GM18870 (cell line): ENCODE measurements at regions not wholly inside any gene's neighbourhood (a gene's known extent, or its start where the extent isn't known, plus 50 kb on each side); places are given as distances from the start of the nearest gene placed in this dataset.

Source experiments
- ATAC-seq: cut with Tn5 transposase; IDR thresholded peaks from one replicate; pipeline ENCODE4 v1.9.1; 2021; ENCODE audit warnings: moderate library complexity; ENCODE audit not compliant: unreplicated experiment

DNA sequence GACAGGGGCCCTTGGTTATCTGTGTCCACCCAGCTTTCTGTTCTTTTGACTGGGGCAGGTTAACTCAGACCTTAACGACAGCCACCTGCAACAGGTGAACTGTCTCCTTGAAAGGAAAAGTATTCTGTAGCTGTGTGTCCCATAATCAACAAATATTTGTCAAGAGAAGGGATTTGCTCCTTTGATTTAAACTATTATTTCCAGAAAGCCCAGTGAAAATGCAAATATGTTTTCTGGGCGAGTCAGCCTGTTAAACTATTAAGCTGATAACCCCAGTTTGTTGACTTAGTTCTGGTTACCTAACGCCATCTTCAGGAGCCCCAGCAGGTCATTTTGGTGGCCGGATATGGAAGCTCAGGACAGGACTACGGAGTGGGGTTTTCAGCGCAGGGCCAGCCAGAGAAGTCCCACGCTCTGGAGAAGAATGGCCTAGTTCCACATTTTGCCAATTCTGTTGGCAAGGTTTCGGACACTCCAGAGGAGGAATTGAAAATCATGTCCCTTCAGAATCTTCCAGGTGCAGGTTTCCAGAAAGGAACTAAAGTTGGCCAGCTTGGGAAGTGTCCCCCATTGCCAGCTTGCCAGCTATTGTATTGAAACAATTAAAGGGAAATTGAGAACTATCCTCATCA is 54.5 kb downstream of the ADRA2A start:
- ATAC-seq, result no peak

- ATAC-seq, result no peak
These were observed 60.2 kb downstream of the ADRA2A start for GRCh38 chr10:111137007-111137406.

DNA sequence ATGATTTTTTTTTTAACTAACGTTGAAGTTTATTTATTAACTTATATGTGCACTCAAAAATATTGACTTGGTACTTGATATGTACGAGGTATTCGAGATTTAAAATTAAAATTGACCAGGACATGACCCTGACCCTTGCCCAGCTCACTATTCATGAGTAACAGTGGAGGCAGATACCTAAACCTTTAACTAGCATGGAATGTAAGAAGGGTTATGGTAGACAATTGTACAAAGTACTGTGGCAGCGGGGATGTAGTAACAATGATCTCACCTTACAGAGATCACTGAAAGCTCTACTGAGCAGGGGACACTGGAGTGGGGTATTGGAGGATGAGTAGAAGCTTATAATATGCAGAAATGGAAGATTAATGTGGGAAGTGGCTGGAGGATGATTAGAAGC is 60.8 kb downstream of the ADRA2A start:
- ATAC-seq, result no peak

GRCh38 chr10:111138544-111138943 is 61.7 kb downstream of the ADRA2A start:
- ATAC-seq, result no peak

DNA sequence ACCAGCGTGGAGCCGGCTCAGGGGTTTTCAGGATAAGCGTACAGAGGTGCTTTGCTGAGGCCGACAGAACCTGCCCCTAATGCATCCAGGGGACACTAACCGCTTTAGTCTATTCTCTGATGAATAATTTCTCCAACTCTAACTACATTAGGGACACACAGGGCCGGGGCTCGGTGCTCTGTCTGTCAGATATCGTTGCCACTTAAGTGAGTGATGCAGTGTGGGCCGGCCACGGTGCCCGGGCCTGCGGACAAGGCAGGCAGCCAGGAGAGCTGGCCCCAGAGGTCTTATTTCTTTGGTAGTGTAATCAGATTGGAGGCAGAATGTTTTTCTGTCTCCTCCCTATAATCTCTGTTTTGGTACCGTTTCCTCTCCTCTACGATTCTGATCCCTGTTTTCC is 62.7 kb downstream of the ADRA2A start:
- ATAC-seq, result no peak

GRCh38 chr10:111142092-111142768 is 65.4 kb downstream of the ADRA2A start:
- ATAC-seq, result no peak

DNA sequence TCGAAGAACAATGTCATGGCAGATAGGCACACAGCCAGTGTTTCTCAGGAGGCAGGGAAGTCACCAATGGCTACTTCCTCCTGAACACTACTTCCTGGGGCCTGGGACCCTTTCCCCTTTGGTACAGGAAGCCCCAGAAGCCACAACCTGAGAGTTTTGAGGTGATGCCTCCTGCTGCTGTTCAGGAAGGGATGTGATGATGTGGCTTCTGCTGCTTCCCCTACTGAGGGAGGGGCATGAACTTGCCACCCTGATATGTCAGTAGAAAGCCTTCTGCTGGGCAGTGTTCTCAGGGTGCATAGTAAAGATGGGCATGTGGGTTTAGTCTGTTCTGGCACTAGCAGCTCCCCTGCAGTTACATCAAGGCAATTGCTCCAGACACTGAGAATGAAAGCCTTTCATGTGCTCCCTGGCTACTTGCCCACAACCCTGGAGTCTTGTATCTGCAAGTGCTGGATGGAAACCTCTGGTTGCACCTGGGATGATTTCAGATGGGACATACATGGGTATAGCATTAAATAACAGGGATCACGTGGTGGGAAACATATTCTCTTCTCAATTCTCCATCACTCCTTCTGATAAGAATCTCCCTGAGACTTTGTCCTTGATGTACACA is 69.3 kb downstream of the ADRA2A start:
- no peak for ATAC-seq

- ATAC-seq, result no peak
These were observed 71.2 kb downstream of the ADRA2A start for GRCh38 chr10:111148025-111148424.

GRCh38 chr10:111148440-111148839 is 71.6 kb downstream of the ADRA2A start:
- no peak for ATAC-seq

GRCh38 chr10:111150691-111151090 is 73.9 kb downstream of the ADRA2A start:
- no peak for ATAC-seq

DNA sequence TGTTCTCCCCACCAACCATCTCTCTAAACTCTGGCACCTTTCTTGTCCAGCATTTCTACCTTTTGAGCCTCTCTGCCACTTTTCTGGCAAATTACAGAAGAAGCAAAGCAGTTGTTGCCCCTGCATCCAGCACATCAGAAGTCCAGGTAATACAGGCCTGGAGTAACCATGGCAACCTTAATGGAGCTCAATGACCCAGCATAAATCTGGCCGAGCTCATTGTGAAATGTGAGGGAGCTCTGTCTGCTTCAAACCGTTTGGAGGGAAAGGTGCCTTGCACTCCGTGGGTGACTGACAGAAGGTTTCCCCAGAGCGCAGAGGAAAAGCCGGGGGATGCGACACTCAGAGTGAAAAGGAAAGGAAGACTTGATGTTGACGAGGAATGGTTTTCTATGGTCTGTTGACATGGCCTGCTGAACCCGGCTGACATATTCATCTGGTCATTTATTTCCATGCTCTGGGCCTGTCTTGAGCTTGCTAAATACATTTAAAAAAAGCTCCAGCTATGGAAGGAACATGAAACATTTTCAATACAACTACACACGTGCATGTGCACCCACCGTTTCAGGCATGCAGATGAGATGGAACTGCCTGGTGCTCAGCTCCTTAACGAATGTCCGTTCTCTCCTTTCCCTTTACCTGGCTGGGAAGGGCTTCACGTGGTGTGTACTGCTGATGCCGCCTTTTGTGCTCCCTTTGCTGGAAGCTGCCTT is 74.9 kb downstream of the ADRA2A start:
- no peak for ATAC-seq

- ATAC-seq, result no peak
These were observed 79.9 kb downstream of the ADRA2A start for GRCh38 chr10:111156754-111157153.

GRCh38 chr10:111158595-111158994 is 81.8 kb downstream of the ADRA2A start:
- no peak for ATAC-seq

DNA sequence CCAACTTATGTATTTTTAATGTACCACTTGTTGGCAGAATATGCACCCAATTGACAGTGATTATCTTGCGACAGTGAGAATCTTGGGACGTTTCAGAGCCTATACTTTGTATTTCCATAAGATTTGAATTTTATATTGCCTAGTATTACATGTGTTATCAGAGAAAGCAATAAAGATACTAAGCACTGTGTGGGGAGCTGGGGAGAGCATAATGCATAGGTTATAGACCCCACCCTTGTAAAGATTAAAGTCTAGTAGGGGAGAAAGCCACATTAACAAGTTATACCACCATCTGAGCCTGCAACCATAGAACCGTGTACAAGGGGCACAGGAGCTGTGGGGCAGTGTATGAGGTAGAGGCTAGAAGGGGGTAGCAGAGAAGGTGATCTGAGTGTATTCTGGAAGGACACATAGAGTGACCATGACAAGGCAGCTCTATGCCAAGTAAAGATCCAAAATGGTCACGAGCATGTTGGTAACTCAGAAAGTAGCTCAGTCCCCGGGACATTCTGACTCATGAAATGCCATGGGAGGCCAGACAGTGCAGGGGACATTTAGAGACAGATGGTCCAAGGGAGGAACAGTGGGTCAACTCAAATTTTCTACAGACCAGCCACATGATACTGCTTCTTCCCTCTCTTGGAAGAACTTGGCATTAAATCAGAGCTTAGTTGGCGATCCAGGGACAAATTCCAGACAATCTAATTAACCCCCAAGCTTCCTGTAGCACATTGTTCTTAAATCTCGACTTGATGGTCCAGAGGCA is 84.5 kb downstream of the ADRA2A start:
- no peak for ATAC-seq

DNA sequence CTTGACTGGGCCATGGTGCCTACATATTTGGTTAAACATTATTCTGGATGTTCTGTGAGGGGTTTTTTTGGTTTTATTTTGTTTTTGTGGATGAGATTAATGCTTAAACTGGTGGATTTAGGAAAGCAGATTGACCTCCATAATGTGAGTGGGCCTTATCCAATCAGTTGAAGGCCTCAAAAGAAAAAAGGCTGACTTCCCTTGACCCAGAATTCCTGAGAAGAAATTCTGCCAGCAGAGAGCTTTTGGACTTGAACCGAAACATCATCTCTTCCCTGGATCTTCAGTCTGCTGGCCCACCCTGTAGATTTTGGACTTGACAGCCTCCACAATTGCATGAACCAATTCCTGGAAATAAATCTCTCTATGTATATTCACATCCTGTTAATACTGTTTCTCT is 94.4 kb downstream of the ADRA2A start:
- no peak for ATAC-seq

DNA sequence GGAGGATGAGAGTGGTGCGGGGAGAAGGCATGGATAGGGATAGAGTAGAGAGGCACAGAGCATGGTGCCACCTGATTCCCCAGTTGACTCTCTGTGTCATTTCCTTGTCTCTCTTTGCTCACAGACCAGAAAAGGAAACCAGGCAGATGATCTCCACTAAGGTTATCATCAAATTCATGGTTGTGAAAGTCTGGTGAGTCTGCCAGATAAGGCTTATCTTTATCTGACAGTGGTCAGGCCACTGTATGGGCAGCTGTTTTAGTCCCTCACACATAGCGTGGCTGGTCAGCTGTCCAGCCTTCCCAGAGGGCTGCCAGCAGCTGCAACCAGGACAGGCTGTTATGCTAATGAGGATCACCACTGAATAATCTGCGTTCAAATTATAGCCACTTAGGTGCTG is 99.0 kb downstream of the ADRA2A start:
- ATAC-seq, result no peak

GRCh38 chr10:111177379-111177778 is 100.5 kb downstream of the ADRA2A start:
- ATAC-seq, result no peak

GRCh38 chr10:111179514-111179913 is 102.7 kb downstream of the ADRA2A start:
- ATAC-seq, result no peak

DNA sequence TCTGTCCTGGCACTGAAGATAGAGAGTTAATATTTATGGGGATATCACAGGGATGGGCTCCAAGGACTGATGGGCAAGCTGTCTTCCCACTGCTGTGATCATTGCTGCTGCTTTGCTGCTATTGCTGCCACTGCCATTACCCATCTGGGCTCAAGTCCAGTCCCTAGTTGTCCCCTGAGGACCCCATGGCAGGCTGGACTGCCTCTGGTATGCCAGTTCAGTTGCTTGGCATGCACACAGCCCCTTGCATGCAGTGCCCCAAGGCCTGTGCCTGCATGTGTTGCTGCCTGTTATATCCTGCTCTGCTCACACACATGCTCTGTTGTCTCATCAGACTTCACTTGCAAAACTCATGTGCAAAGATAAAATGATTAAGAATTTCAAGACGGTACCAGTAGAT is 109.5 kb downstream of the ADRA2A start:
- ATAC-seq, result no peak

GRCh38 chr10:111187096-111187495 is 110.3 kb downstream of the ADRA2A start:
- ATAC-seq, result no peak

DNA sequence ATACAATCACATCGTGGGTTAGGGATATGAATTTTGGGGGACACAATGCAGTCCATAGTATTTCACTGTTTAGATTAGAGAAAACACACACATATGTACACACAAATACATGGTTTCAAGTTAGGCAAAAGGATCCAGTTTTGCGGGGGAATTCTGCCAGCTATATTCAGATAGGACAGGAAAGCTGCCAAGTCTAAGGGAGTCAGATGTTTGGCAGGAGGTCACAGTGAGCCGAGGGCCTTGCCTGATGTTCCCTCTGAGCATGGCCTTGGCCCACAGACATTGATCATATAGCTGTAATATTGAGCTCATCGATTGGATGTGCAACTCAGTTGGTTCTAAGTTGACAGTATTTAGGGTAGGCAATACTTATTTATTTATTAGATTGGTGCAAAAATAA is 122.8 kb downstream of the ADRA2A start:
- ATAC-seq, result no peak
